GM12872 (cell line): ENCODE measurements at regions not wholly inside any gene's neighbourhood (a gene's known extent, or its start where the extent isn't known, plus 50 kb on each side); places are given as distances from the start of the nearest gene placed in this dataset.

ENCODE experiments used
- TF ChIP-seq, protein P1 (sequence below): IDR thresholded peaks from 3 replicates; pipeline ENCODE4 v1.5.1; 2011; ENCODE audit warnings: low read depth, mild to moderate bottlenecking, low read length, moderate library complexity; ENCODE audit not compliant: insufficient read depth

GRCh38 chr5:62682059-62682458, 103.4 kb downstream of the LRRC70 start:
- TF ChIP-seq, protein P1, sequence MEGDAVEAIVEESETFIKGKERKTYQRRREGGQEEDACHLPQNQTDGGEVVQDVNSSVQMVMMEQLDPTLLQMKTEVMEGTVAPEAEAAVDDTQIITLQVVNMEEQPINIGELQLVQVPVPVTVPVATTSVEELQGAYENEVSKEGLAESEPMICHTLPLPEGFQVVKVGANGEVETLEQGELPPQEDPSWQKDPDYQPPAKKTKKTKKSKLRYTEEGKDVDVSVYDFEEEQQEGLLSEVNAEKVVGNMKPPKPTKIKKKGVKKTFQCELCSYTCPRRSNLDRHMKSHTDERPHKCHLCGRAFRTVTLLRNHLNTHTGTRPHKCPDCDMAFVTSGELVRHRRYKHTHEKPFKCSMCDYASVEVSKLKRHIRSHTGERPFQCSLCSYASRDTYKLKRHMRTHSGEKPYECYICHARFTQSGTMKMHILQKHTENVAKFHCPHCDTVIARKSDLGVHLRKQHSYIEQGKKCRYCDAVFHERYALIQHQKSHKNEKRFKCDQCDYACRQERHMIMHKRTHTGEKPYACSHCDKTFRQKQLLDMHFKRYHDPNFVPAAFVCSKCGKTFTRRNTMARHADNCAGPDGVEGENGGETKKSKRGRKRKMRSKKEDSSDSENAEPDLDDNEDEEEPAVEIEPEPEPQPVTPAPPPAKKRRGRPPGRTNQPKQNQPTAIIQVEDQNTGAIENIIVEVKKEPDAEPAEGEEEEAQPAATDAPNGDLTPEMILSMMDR: no peak

DNA sequence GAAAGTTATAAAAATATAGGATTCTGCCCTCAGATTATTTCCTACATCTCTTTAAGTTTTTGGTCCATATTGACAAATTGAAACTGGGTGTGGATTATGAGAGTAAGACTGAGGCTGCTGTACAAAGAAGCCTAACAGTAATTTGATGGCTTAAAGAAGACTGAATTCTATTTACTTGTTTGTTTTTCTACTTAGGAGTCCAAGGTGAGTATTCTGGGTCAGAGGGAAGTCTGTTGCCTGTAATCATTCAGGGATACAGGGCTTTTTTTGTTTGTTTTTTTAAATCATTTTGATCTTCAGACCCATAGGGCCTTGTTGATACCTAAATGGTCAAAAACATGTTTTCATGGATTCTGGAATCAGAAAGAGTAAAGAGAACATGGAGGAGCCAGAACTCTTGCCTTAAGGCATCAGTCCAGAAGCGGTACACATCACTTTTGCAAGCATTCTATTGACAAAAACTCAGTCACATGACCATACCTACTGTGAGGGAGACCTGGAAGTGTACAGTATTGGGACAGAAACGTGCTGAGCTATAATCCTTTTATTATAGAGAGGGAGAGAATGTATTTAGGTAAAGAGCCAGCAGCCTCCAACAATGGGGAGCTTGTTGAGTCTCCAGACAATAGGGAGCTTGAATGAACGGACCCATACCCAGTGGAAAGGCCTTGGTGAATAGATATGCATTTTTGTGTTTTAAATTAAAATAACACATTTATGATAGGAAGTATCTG, 102.7 kb downstream of the LRRC70 start:
- TF ChIP-seq, protein P1: no peak

DNA sequence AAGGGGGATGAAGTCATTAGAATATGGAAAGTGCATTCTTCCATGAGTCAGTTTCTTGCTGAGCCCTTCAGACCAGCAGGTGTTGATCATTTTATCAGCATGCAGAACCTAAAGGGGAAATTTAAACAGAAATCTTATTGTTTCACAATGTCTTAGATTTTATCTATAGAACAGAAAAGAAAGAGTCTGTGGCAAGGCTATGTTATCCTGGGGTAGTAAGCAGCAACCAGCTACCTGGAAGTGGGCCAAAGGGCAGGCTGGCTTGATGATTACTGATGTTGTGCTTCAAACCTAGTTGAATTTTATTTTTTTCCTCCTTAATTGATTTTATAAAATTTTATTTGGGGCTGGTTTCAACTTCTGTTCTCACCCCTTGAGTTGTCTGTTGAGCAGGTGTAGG, 101.5 kb downstream of the LRRC70 start:
- TF ChIP-seq, protein P1: no peak
